DMS53 treated with DMSO at 0.1 percent for 48 hours (cell line): ENCODE measurements at regions not wholly inside any gene's neighbourhood (a gene's known extent, or its start where the extent isn't known, plus 50 kb on each side); places are given as distances from the start of the nearest gene placed in this dataset.

Source experiments
- DNase-seq: peaks from one replicate; lab custom pipeline; 2025; ENCODE audit not compliant: unreplicated experiment; lab: John Stamatoyannopoulos, UW

DNA sequence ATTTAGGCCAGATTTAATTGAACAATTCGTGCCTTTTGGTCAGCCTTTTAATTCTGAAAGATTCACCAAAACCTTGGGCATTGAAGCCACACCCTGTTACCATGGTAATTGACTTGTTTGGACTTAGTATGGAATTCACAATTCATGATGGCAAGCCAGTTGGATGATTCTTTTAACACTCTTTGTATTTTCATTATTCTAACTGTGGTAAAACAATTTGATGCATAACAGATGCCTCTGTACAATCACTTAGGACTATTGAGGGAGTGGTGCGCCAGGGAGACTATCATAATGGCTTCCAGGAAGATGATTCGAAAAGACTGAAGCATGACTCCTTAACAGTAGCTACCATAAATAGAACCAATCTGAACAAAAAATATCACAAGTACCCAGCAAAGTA, 381.1 kb upstream of the ADAMTS16 start:
- no peak for DNase-seq

- DNase-seq, result no peak
These were observed 377.8 kb upstream of the ADAMTS16 start for GRCh38 chr5:4762316-4762715.

DNA sequence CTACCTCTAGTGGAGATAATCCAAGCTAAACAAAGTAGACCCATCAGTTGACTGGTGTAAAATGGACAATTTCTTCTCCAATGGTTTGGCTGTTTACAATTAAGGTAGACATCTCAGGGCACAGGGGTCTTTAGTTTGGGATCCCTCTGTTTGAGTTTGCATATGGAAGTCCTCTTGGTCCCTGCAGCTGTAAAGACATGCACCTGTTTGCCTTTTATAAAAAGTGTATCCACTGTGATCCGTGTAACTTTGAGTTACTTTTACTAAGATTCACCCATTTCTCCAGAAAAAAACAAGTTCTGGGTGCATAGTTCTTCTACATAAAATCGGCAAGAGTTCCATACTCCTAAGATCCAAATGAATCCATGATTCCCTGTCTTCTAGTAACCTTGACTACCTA, 374.7 kb upstream of the ADAMTS16 start:
- no peak for DNase-seq

DNA sequence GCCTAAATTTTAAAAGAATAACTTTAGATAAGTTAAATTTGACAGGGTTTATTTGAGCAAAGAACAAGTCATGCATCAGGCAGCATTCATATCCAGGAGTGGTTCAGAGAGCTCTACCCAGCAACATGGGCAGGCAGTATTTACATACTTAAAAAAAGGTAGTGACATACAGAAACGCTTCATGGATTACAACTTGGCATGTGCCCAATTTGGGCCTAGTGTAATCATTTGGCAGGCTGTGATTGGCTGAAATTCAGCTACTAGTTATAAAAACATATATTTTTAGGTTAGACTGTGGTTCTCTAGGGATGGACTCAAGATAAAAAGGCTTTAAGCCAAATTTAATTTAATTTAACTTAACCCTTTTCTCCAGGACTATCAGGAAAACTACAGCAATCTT, 374.0 kb upstream of the ADAMTS16 start:
- DNase-seq, result no peak

DNA sequence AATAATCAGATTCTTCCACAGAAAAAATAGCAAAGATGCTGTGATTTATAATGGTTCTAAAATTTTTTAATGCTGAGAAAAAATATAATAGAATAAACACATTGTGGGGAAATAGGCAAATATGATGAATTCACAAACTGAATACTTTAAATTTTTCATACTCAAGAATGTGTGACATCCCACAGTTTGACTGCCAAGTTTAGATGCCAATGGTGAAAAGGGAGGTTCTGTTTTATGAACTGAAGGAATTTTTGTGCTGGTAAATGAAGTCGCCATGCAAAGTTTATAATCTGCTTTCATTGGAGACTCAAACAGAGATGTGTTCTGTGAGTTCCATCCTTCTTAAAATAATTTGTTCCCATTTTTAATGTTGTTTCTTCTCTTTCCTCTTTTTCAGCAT, 367.5 kb upstream of the ADAMTS16 start:
- DNase-seq, result no peak

DNA sequence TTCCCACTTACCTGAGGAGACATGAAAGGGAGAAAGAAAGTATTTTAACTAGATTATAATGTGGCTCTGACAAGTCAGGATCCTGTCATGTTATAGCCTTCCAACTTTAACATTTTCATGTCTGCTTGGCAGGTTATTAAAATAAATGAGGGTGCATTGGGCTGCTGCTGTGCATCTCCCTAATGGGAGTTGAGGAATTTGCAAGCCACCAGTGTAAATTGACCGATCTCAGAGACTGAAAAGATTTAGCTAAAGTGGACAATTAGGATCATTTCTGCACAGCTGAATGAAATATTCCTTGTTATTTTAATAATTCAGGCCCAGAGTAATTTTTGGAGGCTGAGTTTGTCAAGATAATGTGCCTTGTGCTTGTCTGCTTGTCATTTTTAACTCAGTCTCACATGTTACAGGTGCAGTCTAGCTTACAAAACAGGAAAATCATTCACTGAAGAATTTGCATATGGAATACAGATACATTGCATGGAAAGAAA, 366.3 kb upstream of the ADAMTS16 start:
- DNase-seq, result no peak

DNA sequence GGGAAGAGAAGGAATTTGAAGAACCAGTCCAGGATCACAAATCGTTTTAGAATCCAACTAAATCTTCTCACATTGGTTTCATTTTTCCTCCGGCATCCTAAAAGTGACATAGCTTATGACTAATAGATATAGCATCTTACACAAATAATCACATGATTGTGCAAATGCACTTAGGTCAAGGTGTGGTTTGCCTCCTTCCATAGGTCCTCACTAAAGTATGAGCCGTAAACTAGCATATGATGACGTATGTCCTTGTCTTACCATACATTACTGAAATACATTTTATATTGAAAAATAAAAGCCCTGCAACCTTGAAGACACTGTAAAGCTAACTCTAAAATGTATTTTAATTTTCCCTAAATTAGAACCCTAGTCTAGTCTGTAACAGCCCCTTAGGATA, 362.7 kb upstream of the ADAMTS16 start:
- DNase-seq, result no peak

DNA sequence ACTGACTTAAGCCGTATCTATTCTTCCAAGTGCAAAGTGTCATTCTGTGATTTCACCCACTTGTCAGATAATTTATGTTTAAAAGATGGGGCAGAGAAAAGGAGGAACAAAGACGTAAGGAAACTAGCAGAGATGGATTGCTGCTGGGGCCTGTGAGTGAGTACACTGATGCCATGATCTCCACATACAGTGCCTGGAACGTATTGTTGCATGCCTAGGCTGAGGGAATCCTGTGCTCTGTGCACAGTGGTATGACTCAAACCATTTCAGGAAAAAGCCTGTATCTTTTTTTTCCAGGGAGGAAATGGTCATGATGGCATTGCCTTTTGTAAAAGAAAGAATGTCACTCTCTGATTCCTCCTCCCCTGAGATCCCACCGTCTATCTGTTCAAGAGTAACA, 359.5 kb upstream of the ADAMTS16 start:
- no peak for DNase-seq

DNA sequence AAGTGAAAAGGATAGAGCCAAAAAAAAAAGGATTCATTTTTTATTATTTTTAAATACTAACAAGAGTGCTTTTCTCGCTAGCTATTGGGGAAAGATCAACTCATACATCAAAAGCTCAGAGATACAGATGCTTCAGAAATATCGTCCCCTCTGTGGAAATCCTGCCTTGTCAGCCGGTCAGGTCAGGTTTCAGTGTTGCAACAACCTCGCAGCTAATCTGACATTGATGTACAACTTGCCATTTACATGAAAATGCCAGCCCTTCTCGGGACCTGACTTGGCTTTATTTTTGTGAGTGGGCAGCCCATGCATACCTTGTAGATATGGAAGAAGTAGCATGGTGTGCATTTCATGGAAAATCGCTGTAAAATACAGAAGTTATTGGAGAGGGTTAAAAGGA, 358.8 kb upstream of the ADAMTS16 start:
- DNase-seq, result no peak

DNA sequence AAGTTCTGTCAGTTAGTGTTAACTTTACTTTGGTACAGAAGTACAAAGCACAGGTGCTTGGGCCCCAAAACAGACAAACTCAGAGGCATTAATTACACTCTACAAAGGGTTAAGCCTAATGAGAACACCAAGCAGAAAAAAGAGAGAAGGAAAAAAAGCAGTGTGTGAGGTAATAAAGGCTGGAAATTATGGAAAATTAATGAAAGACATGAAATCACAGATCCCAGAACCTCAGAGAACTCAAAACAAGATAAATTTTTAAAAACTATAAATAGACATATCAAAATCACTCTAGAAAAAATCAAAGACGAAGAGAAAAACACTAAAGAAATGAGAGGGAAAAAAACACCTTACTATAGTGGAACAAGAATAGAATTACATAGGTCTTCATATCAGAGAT, 354.2 kb upstream of the ADAMTS16 start:
- no peak for DNase-seq

- DNase-seq, result no peak
These were observed 342.7 kb upstream of the ADAMTS16 start for GRCh38 chr5:4797445-4797844.

DNA sequence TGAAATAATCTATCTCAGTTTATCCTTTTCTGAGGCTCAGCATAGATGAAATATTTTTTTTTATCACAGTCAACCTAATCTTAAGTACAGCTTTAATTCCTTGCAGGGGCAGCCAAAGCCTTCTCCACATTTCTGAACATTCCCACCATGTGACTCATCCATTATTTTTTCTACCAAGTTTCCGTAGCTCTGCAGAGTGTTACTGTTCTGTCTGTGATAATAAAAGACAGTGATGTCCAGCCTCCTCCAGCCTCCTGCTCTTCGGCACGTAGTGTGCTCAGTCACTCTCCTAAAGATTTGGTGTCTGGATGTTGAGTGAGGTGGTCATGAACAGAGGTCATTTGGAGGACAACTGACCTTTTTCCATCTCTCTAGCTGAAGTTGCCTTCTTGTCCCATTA, 338.1 kb upstream of the ADAMTS16 start:
- no peak for DNase-seq

- no peak for DNase-seq
These were observed 335.3 kb upstream of the ADAMTS16 start for GRCh38 chr5:4804691-4805360.

DNA sequence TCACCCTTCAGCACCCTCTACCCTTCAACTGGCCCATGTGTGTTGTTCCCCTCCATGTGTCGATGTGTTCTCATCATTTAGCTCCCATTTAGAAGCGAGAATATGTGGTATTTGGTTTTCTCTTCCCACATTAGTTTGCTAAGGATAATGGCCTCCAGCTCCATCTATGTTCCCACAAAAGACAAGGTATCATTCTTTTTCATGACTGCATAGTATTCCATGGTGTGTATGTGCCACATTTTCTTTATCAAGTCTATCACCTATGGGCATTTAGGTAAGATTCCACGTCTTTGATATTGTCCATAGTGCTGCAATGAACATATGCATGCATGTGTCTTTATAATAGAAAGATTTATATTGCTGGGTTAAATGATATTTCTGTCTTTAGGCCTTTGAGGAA, 325.1 kb upstream of the ADAMTS16 start:
- DNase-seq, result no peak

DNA sequence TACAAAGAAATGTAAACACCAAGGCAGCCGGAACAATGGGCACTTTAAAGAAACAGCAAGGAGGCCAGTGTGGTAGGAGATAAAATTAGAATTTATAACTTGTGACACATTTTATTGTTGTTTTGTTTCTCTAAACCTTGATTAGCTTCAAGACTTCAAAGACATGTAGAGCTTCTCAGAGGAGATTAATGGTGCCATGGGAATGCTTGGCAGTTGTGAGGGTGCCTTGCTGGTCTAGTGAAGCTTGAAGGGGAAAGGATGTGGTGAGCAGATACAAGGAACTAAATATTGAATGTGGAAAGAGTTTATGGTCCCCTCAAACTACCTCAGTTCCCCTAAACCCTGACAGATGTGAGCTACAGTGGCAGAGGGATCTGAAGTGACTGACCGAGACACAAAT, 322.4 kb upstream of the ADAMTS16 start:
- no peak for DNase-seq

DNA sequence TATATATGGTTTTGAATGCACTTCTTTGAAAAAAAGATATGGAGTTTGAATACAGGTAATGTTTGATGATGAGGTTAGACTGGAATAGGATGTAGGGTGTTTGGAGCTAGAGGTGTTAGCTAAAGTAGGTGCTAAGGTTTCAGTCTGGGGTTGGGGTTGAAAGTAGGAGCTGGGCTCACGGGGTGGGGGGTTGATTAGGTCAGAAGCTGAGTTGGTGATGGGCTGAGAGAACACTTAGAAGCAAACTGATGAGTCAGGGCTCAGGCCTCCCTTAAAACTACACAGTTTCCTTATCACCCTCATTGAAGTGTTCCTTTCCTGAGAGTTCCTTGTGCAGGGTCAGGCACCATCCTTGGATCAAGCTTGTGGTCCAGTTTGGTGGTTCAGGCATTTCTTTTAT, 308.8 kb upstream of the ADAMTS16 start:
- no peak for DNase-seq

GRCh38 chr5:4832471-4832870, 307.7 kb upstream of the ADAMTS16 start:
- DNase-seq, result no peak

DNA sequence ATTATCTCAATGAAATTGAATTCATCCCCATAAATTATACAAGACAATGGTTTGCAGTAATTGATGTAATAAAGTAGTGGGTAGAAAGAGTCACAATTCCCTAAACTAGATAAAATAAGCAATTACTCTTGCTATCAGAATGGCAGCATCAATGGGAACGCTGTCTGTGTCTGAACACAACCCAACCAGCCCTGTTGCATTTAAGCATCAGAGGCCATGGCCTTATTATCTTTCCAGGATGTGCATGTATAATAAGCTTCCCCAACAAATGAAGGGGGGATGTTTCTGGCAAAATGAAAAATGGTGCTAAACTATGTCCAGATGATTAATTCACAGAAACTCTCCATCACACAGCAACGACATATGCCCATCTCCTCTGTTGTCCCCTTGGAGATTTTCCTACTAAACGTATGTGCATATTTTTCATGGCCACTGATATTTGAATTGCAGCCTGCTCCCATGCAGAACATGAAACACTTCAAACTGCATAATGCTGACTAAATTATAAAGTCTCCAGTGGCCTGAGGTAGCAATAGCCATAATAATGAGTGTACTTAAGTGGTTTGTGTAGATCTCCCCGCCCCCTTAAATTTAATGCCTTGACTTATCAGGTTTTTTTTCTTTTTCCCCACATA, 306.9 kb upstream of the ADAMTS16 start:
- no peak for DNase-seq

GRCh38 chr5:4837489-4838058, 302.6 kb upstream of the ADAMTS16 start:
- no peak for DNase-seq

DNA sequence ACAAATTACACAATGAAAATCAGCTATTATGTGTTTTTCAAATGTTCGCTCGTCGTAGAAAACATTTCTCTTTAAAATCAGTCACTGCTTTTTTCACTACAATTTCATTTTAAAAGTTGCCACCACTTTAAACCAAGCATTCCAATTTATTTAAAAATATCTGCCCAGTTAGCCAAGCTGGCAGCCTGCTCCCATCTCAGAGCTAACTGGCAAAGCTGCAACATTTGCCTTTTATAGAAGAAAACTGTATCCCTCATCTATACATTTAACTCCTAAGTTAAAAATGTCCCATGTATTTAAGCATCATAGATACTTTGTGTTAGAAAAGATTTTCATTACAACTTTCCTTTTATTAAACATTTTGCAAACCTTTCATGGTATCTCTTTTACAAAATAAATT, 294.9 kb upstream of the ADAMTS16 start:
- no peak for DNase-seq

DNA sequence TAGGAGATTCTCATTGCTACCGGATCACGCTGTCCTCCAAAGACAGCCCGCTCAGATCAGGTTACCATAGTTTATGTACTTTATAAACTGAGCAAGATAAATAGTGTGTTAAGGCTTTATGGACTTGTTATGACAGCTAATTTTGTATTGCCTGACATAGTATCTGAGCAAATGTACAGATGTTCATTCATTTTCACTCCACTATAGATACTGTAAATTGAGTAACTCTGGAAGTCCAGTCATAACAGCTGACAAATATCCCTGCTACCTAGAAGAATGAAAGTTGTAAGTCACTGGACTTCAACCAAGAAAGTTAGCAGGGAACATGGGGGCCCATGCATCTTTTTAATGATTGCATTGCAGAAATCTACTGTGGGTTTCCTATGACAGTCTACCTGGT, 292.4 kb upstream of the ADAMTS16 start:
- no peak for DNase-seq

DNA sequence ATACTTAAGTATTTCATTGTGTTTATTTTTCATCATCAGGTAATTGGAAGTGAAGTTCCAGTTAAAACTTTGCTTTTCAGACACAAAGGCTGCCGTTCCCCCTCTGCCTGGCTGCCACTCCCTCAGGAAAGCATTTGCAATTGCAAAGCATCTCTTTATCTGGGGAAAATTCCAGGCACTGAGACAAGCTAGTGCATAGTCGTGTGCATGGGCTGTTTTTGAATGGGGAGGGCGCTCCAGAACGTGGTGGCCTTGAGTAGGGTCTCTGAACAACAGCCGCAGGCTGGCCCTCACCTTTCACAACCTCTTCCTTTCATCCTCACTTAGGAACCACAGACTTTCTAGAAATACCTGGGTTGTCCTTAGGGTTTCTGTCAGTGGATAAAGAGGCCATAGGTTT, 285.1 kb upstream of the ADAMTS16 start:
- no peak for DNase-seq

GRCh38 chr5:4855880-4856279, 284.2 kb upstream of the ADAMTS16 start:
- no peak for DNase-seq
